HFF-Myc (cell line): ENCODE measurements at regions not wholly inside any gene's neighbourhood (a gene's known extent, or its start where the extent isn't known, plus 50 kb on each side); places are given as distances from the start of the nearest gene placed in this dataset.

Experiments used
- DNase-seq: peaks from one replicate; pipeline ENCODE4 v3.0.0-alpha.2; 2011; ENCODE audit warnings: low read depth; ENCODE audit errors: extremely low read depth
- H3K4me3 ChIP-seq: replicated peaks from 2 replicates; pipeline ENCODE4 v1.5.1; 2011; ENCODE audit warnings: low read depth, mild to moderate bottlenecking, control low read depth, low read length
- TF ChIP-seq, protein P1 (sequence below): IDR thresholded peaks from 2 replicates; pipeline ENCODE4 v1.5.1; 2012; ENCODE audit warnings: mild to moderate bottlenecking, low read depth, low read length, control low read depth; ENCODE audit errors: missing control alignments

- TF ChIP-seq, protein P1, sequence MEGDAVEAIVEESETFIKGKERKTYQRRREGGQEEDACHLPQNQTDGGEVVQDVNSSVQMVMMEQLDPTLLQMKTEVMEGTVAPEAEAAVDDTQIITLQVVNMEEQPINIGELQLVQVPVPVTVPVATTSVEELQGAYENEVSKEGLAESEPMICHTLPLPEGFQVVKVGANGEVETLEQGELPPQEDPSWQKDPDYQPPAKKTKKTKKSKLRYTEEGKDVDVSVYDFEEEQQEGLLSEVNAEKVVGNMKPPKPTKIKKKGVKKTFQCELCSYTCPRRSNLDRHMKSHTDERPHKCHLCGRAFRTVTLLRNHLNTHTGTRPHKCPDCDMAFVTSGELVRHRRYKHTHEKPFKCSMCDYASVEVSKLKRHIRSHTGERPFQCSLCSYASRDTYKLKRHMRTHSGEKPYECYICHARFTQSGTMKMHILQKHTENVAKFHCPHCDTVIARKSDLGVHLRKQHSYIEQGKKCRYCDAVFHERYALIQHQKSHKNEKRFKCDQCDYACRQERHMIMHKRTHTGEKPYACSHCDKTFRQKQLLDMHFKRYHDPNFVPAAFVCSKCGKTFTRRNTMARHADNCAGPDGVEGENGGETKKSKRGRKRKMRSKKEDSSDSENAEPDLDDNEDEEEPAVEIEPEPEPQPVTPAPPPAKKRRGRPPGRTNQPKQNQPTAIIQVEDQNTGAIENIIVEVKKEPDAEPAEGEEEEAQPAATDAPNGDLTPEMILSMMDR: no peak
- H3K4me3 ChIP-seq: no peak overlapping the region
- DNase-seq: no peak
These were observed 616.9 kb upstream of the GHITM start for GRCh38 chr10:83522456-83522855.

GRCh38 chr10:83522881-83523386 lies 616.4 kb upstream of the GHITM start:
- TF ChIP-seq, protein P1: no peak
- DNase-seq: no peak

DNA sequence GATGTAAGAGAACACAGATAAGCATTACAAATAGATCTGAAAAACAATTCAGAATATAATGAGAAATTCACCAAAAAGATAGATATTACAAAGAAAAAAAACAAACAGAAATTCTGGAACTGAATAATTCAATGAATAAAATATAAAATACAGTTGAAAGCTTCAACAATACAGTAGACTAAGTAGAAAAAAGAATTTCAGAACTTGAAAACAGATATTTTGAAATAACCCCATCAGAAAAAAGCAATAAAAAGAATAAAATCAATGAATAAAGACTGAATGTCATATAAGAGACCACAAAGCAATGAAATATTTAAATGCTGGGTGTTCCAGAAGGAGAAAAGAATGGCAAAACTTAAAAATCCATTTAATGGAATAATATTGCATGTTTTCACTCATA lies 611.4 kb upstream of the GHITM start:
- DNase-seq: no peak
- no peak overlapping the region for H3K4me3 ChIP-seq
- TF ChIP-seq, protein P1: no peak

More at GRCh38 chr10:83522881-83523386, 616.4 kb upstream of the GHITM start:
- H3K4me3 ChIP-seq: no peak overlapping the region

- DNase-seq: no peak
These were observed 606.0 kb upstream of the GHITM start for GRCh38 chr10:83533290-83533689.

DNA sequence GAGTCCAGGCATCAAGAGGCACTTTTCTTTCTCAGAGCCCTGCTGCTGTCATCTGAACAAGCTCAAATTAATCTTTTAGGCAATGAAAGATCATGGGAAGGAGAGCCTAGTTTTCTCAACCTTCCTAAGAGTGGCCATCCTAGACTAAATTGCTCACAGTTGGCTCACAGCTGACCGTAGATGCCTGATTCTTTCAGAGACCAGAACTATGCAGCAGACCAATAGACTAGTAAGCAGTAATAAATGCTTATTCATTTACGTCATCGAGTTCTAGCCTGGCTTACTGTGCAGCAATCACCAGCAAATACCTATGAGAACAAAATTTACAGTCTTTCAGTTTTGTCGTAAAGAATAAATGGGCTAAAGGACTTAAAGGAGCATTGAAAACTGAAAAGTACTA lies 602.9 kb upstream of the GHITM start:
- DNase-seq: no peak
- TF ChIP-seq, protein P1: no peak
- H3K4me3 ChIP-seq: no peak overlapping the region

More at GRCh38 chr10:83533290-83533689, 606.0 kb upstream of the GHITM start:
- no peak overlapping the region for H3K4me3 ChIP-seq
- TF ChIP-seq, protein P1: no peak

GRCh38 chr10:83538047-83538446 lies 601.3 kb upstream of the GHITM start:
- TF ChIP-seq, protein P1: no peak
- DNase-seq: no peak
- H3K4me3 ChIP-seq: no peak overlapping the region
